Right atrium auricular region (tissue), 2 donors: ENCODE measurements at regions not wholly inside any gene's neighbourhood (a gene's known extent, or its start where the extent isn't known, plus 50 kb on each side); places are given as distances from the start of the nearest gene placed in this dataset.

Source experiments
- DNase-seq: peaks from one replicate; pipeline ENCODE4 v3.0.0-alpha.2; 2019; ENCODE audit warnings: low spot score
- H3K27ac ChIP-seq, 2 donors: fragments of 200-600 bp; sonication (generic); 1 replicate in 1 of 2; 2 replicates in 1 of 2; pipeline ENCODE4 v1.5.1; 2016 to 2019
- H3K27me3 ChIP-seq, 2 donors: fragments of 200-600 bp; sonication (generic); one replicate each; pipeline versions ENCODE4 v1.5.1 to v1.6.0; 2017 to 2019
- H3K36me3 ChIP-seq: fragments of 200-600 bp; sonication (generic); one replicate; pipeline ENCODE4 v1.5.1; 2016
- H3K4me1 ChIP-seq, 2 donors: fragments of 200-600 bp; sonication (generic); one replicate each; pipeline versions ENCODE4 v1.5.1 to v1.6.0; 2017 to 2019
- H3K4me3 ChIP-seq, 2 donors: fragments of 200-600 bp; sonication (generic); 1 replicate in 1 of 2; 2 replicates in 1 of 2; pipeline ENCODE4 v1.5.1; 2017 to 2019; ENCODE audit warnings: mild to moderate bottlenecking in 1 of 2, moderate library complexity in 1 of 2
- H3K9me3 ChIP-seq, 2 donors: fragments of 200-600 bp; sonication (generic); one replicate each; pipeline ENCODE4 v1.5.1; 2019
- TF ChIP-seq, protein P1 (sequence below), 2 donors: fragments of 200-600 bp; sonication (generic); IDR thresholded peaks; one replicate each; pipeline ENCODE4 v1.5.1; 2019; ENCODE audit warnings: antibody characterized with exemption in 2 of 2

DNA sequence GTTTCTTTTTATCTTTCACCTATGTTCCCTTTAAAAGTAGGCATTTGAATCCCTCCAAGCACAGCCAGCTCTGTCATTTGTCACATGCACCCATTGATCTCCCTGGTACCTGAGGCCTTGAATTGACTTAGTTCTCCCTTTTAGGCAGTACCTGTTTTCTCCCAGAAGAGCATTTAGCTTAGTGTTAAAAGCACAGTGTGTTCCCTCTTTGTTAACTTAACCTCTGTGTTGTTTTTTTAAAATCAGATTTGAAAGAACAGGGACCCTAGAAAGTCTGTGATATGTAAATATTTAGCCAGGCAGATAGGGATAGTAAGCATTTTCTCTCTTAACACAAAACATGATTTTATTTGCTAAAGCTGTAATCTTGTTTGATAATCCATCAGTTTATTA, 113.8 kb upstream of the SPATA31D4 start:
- TF ChIP-seq, protein P1, sequence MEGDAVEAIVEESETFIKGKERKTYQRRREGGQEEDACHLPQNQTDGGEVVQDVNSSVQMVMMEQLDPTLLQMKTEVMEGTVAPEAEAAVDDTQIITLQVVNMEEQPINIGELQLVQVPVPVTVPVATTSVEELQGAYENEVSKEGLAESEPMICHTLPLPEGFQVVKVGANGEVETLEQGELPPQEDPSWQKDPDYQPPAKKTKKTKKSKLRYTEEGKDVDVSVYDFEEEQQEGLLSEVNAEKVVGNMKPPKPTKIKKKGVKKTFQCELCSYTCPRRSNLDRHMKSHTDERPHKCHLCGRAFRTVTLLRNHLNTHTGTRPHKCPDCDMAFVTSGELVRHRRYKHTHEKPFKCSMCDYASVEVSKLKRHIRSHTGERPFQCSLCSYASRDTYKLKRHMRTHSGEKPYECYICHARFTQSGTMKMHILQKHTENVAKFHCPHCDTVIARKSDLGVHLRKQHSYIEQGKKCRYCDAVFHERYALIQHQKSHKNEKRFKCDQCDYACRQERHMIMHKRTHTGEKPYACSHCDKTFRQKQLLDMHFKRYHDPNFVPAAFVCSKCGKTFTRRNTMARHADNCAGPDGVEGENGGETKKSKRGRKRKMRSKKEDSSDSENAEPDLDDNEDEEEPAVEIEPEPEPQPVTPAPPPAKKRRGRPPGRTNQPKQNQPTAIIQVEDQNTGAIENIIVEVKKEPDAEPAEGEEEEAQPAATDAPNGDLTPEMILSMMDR (IDR thresholded peaks at IDR 0.05) = no peak
- no peaks in the 10 kb centered on the region for H3K9me3 ChIP-seq

GRCh38 chr9:81814794-81815464, 113.3 kb upstream of the SPATA31D4 start:
- TF ChIP-seq, protein P1 (IDR thresholded peaks at IDR 0.05) = no peak
- H3K36me3 ChIP-seq = no peaks in the 10 kb centered on the region
- H3K27me3 ChIP-seq = no peaks in the 10 kb centered on the region
- no peak for DNase-seq
- no peak overlapping the region for H3K27ac ChIP-seq
- H3K4me1 ChIP-seq = peaks cover 0 to 9% of the 10 kb centered on the region in 2 donors
- H3K9me3 ChIP-seq = no peaks in the 10 kb centered on the region
- H3K4me3 ChIP-seq = no peak overlapping the region

More for the DNA sequence above, 113.8 kb upstream of the SPATA31D4 start:
- no peak for DNase-seq
- no peaks in the 10 kb centered on the region for H3K27me3 ChIP-seq
- no peak overlapping the region for H3K27ac ChIP-seq
- H3K36me3 ChIP-seq = no peaks in the 10 kb centered on the region
- peaks cover 0 to 9% of the 10 kb centered on the region in 2 donors for H3K4me1 ChIP-seq
- H3K4me3 ChIP-seq = no peak overlapping the region

DNA sequence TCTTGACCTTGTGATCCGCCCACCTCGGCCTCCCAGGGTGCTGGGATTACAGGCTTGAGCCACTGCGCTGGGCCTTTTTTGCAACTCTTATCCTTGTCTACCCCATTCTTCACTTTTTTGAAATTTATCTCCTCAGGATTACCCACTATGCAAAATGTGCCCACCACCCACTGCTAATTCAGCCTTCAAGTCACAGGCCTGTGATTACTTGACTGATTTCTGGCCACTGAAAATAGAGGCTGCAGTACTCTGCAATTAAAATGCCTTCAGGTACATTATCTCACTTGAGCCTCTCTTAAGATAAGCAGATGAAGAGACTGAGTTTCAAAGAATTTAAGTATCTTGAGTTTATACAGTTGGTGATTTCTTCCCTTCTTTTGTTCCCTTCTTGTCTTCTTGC, 112.4 kb upstream of the SPATA31D4 start:
- H3K4me3 ChIP-seq = no peak overlapping the region
- H3K27me3 ChIP-seq = no peaks in the 10 kb centered on the region
- no peak for DNase-seq
- no peaks in the 10 kb centered on the region for H3K36me3 ChIP-seq
- TF ChIP-seq, protein P1 (IDR thresholded peaks at IDR 0.05) = no peak
- H3K4me1 ChIP-seq = peaks cover 0 to 9% of the 10 kb centered on the region in 2 donors
- no peaks in the 10 kb centered on the region for H3K9me3 ChIP-seq
- no peak overlapping the region for H3K27ac ChIP-seq

DNA sequence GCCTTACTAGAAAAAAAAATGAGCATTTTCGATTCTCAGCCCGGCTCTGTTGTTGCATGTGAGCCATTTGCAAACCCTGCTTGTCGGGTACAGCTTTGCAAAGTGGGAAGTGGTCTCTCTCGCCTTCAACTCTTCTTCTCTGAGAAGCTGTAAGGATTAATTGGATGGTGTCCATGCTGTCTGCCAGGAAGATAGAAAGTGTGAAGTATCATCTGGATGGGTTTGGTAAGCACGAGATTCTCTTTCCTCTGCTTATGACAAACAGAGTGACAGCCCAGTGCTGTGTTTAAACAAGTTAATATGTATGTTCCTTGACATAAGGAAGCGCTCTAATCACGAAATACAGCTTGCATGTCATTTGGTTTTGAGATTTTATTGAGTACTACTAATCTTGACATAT, 109.1 kb upstream of the SPATA31D4 start:
- Histone ChIP-seq H3K4me3 (no peak overlapping the region), H3K27ac (no peak overlapping the region), H3K27me3 (no peaks in the 10 kb centered on the region), H3K36me3 (no peaks in the 10 kb centered on the region), H3K9me3 (no peaks in the 10 kb centered on the region), H3K4me1 (peaks cover 0 to 9% of the 10 kb centered on the region in 2 donors)
- TF ChIP-seq, protein P1 (IDR thresholded peaks at IDR 0.05) = no peak
- DNase-seq = no peak

- no peak overlapping the region for H3K27ac ChIP-seq
- H3K27me3 ChIP-seq = no peaks in the 10 kb centered on the region
- no peaks in the 10 kb centered on the region for H3K9me3 ChIP-seq
- H3K4me1 ChIP-seq = peaks cover 0 to 8% of the 10 kb centered on the region in 2 donors
- no peak for DNase-seq
- TF ChIP-seq, protein P1 (IDR thresholded peaks at IDR 0.05) = no peak
- no peak overlapping the region for H3K4me3 ChIP-seq
- no peaks in the 10 kb centered on the region for H3K36me3 ChIP-seq
Measured at GRCh38 chr9:81819859-81820546, 108.2 kb upstream of the SPATA31D4 start.
